ENCODE measurements at regions not wholly inside any gene's neighbourhood (a gene's known extent, or its start where the extent isn't known, plus 50 kb on each side); places are given as distances from the start of the nearest gene placed in this dataset.

- no peak for DNase-seq
These were observed 286.9 kb upstream of the CLINT1 start for GRCh38 chr5:158145827-158146226.

GRCh38 chr5:158143081-158143480, 284.1 kb upstream of the CLINT1 start:
- DNase-seq: no peak

GRCh38 chr5:158142156-158142555, 283.2 kb upstream of the CLINT1 start:
- DNase-seq: no peak

GRCh38 chr5:158140120-158140731, 281.3 kb upstream of the CLINT1 start:
- no peak for DNase-seq

- no peak for DNase-seq
These were observed 280.2 kb upstream of the CLINT1 start for GRCh38 chr5:158139161-158139560.

- DNase-seq: no peak
These were observed 276.8 kb upstream of the CLINT1 start for GRCh38 chr5:158135682-158136179.

- no peak for DNase-seq
These were observed 274.4 kb upstream of the CLINT1 start for GRCh38 chr5:158133369-158133768.

GRCh38 chr5:158127536-158127935, 268.6 kb upstream of the CLINT1 start:
- no peak for DNase-seq

GRCh38 chr5:158126442-158127405, 267.8 kb upstream of the CLINT1 start:
- no peak for DNase-seq

- DNase-seq: no peak
These were observed 265.8 kb upstream of the CLINT1 start for GRCh38 chr5:158124606-158125316.

GRCh38 chr5:158123595-158123994, 264.6 kb upstream of the CLINT1 start:
- no peak for DNase-seq

- no peak for DNase-seq
These were observed 262.7 kb upstream of the CLINT1 start for GRCh38 chr5:158121678-158122077.

GRCh38 chr5:158120760-158121159, 261.8 kb upstream of the CLINT1 start:
- no peak for DNase-seq

GRCh38 chr5:158119961-158120723, 261.2 kb upstream of the CLINT1 start:
- no peak for DNase-seq

- no peak for DNase-seq
These were observed 258.7 kb upstream of the CLINT1 start for GRCh38 chr5:158117467-158118160.

GRCh38 chr5:158116965-158117364, 258.0 kb upstream of the CLINT1 start:
- no peak for DNase-seq

- no peak for DNase-seq
These were observed 256.5 kb upstream of the CLINT1 start for GRCh38 chr5:158115468-158115867.

- DNase-seq: no peak
These were observed 249.2 kb upstream of the CLINT1 start for GRCh38 chr5:158108177-158108576.

GRCh38 chr5:158100373-158100888, 241.5 kb upstream of the CLINT1 start:
- no peak for DNase-seq

- DNase-seq: no peak
These were observed 240.7 kb upstream of the CLINT1 start for GRCh38 chr5:158099571-158100105.

- DNase-seq: no peak
These were observed 237.9 kb upstream of the CLINT1 start for GRCh38 chr5:158096835-158097234.

Data from stimulated activated CD4-positive, alpha-beta T cell treated with anti-CD3 and anti-CD28 coated beads, Interleukin-2, amount 100 ng/mL, for 48 hours (primary cell).